Gastroesophageal sphincter (tissue), 4 donors: ENCODE measurements at regions not wholly inside any gene's neighbourhood (a gene's known extent, or its start where the extent isn't known, plus 50 kb on each side); places are given as distances from the start of the nearest gene placed in this dataset.
A peak's percentile ranks its signal among the peaks of the same experiment; 100 is the strongest.

ENCODE experiments used
- ATAC-seq: fragments of 150-250 bp; one replicate; pipeline ENCODE4 v1.9.1; 2016; ENCODE audit warnings: mild to moderate bottlenecking, moderate library complexity
- H3K27ac ChIP-seq, 4 donors: fragments of 200-600 bp; sonication (generic) in 3 of 4; 1 replicate in 3 of 4; 2 replicates in 1 of 4; pipeline ENCODE4 v1.5.1; 2016 to 2019
- H3K27me3 ChIP-seq: fragments of 200-600 bp; sonication (generic); one replicate; pipeline ENCODE4 v1.5.1; 2019
- H3K36me3 ChIP-seq, 2 donors: fragments of 200-600 bp; sonication (generic); one replicate each; pipeline ENCODE4 v1.5.1; 2019; ENCODE audit warnings: control low read depth in 1 of 2
- H3K4me1 ChIP-seq, 3 donors: fragments of 200-600 bp; sonication (generic); 1 replicate in 2 of 3; 2 replicates in 1 of 3; pipeline ENCODE4 v1.5.1; 2016 to 2019; ENCODE audit warnings: control low read depth in 2 of 3
- H3K4me3 ChIP-seq, 2 donors: fragments of 200-600 bp; sonication (generic); one replicate each; pipeline ENCODE4 v1.5.1; 2019; ENCODE audit warnings: mild to moderate bottlenecking in 1 of 2, moderate library complexity in 1 of 2
- H3K9me3 ChIP-seq, 3 donors: fragments of 200-600 bp; sonication (generic); one replicate each; pipeline ENCODE4 v1.5.1; 2017 to 2019; ENCODE audit warnings: control low read depth in 2 of 3
- CTCF ChIP-seq, 4 experiments: fragments of 200-600 bp in 2 of 4; fragments of 450-650 bp in 2 of 4; sonication (generic) in 1 of 4; IDR thresholded peaks; one replicate each; pipeline ENCODE4 v1.5.1; 2017 to 2019; ENCODE audit warnings: antibody characterized with exemption in 4 of 4, mild to moderate bottlenecking in 2 of 4, moderate library complexity in 2 of 4
- EP300 ChIP-seq: sonication (generic); formaldehyde crosslinking; IDR thresholded peaks from one replicate; pipeline ENCODE4 v1.6.1; 2017; ENCODE audit warnings: antibody characterized with exemption, mild to moderate bottlenecking
- POLR2A ChIP-seq, 2 donors: fragments of 450-650 bp; IDR thresholded peaks; one replicate each; pipeline ENCODE4 v1.6.1; 2017; ENCODE audit warnings: antibody characterized with exemption in 2 of 2, mild to moderate bottlenecking in 2 of 2, moderate library complexity in 1 of 2
- POLR2AphosphoS5 ChIP-seq: sonication (generic); formaldehyde crosslinking; IDR thresholded peaks from one replicate; pipeline ENCODE4 v1.6.1; 2017; ENCODE audit warnings: antibody characterized with exemption
- WGBS, 2 donors: methylation state at CpG; one replicate each; pipeline ENCODE4 v1.1.5; 2018; ENCODE audit warnings: low coverage in 1 of 2; 5-methylcytosine and 5-hydroxymethylcytosine counted together

GRCh38 chr2:4914036-4914435 lies 778.1 kb upstream of the SOX11 start:
- H3K36me3 ChIP-seq, result no peaks in the 10 kb centered on the region
- H3K4me3 ChIP-seq, result no peak overlapping the region
- WGBS, 2 donors, result 75 to 88% methylated on average over 4 to 5 of the region's 5 CpGs
- no peaks in the 10 kb centered on the region for H3K4me1 ChIP-seq
- no peaks in the 10 kb centered on the region for H3K9me3 ChIP-seq
- ATAC-seq, result no peak
- H3K27me3 ChIP-seq, result no peaks in the 10 kb centered on the region
- TF ChIP-seq POLR2A (IDR thresholded peaks at IDR 0.05) (no peak), CTCF (IDR thresholded peaks at IDR 0.05) (no peak), EP300 (no peak), POLR2AphosphoS5 (no peak)
- no peak overlapping the region for H3K27ac ChIP-seq

- H3K36me3 ChIP-seq, result no peaks in the 10 kb centered on the region
- H3K27ac ChIP-seq, result no peak overlapping the region
- peak; percentile 69 for ATAC-seq
- TF ChIP-seq POLR2AphosphoS5 (no peak), CTCF (IDR thresholded peaks at IDR 0.05) (no peak), EP300 (no peak), POLR2A (IDR thresholded peaks at IDR 0.05) (no peak)
- no peaks in the 10 kb centered on the region for H3K4me1 ChIP-seq
- WGBS, 2 donors, result 68 to 88% methylated on average over 3 of the region's 4 CpGs
- no peak overlapping the region for H3K4me3 ChIP-seq
- no peaks in the 10 kb centered on the region for H3K9me3 ChIP-seq
- no peaks in the 10 kb centered on the region for H3K27me3 ChIP-seq
These were observed 777.6 kb upstream of the SOX11 start for GRCh38 chr2:4914551-4914950.

GRCh38 chr2:4915357-4915756 lies 776.8 kb upstream of the SOX11 start:
- H3K4me1 ChIP-seq, result no peaks in the 10 kb centered on the region
- H3K9me3 ChIP-seq, result no peaks in the 10 kb centered on the region
- TF ChIP-seq CTCF (IDR thresholded peaks at IDR 0.05) (no peak), EP300 (no peak), POLR2A (IDR thresholded peaks at IDR 0.05) (no peak), POLR2AphosphoS5 (no peak)
- no peaks in the 10 kb centered on the region for H3K36me3 ChIP-seq
- H3K4me3 ChIP-seq, result no peak overlapping the region
- H3K27me3 ChIP-seq, result no peaks in the 10 kb centered on the region
- no peak for ATAC-seq
- 71 to 78% methylated on average over 2 of the region's 2 CpGs for WGBS, 2 donors
- no peak overlapping the region for H3K27ac ChIP-seq

GRCh38 chr2:4916094-4916493 lies 776.1 kb upstream of the SOX11 start:
- H3K4me1 ChIP-seq, result no peaks in the 10 kb centered on the region
- TF ChIP-seq CTCF (IDR thresholded peaks at IDR 0.05), result no peak
- TF ChIP-seq EP300, result no peak
- TF ChIP-seq POLR2AphosphoS5, result no peak
- no peak for TF ChIP-seq POLR2A (IDR thresholded peaks at IDR 0.05)
- no peak overlapping the region for H3K27ac ChIP-seq
- no peak overlapping the region for H3K4me3 ChIP-seq
- ATAC-seq, result no peak
- no peaks in the 10 kb centered on the region for H3K9me3 ChIP-seq
- no peaks in the 10 kb centered on the region for H3K36me3 ChIP-seq
- 33 to 45% methylated on average over 2 of the region's 2 CpGs for WGBS, 2 donors
- H3K27me3 ChIP-seq, result no peaks in the 10 kb centered on the region

GRCh38 chr2:4930704-4931103 lies 761.5 kb upstream of the SOX11 start:
- WGBS, 2 donors, result 73 to 83% methylated on average over 5 of the region's 5 CpGs
- Histone ChIP-seq H3K27ac (no peak overlapping the region), H3K4me1 (no peaks in the 10 kb centered on the region), H3K36me3 (no peaks in the 10 kb centered on the region), H3K4me3 (no peak overlapping the region), H3K9me3 (no peaks in the 10 kb centered on the region), H3K27me3 (no peaks in the 10 kb centered on the region)
- no peak for ATAC-seq
- TF ChIP-seq POLR2A (IDR thresholded peaks at IDR 0.05), result no peak
- no peak for TF ChIP-seq CTCF (IDR thresholded peaks at IDR 0.05)
- TF ChIP-seq POLR2AphosphoS5, result no peak
- no peak for TF ChIP-seq EP300
